ENCODE measurements at regions not wholly inside any gene's neighbourhood (a gene's known extent, or its start where the extent isn't known, plus 50 kb on each side); places are given as distances from the start of the nearest gene placed in this dataset.

DNA sequence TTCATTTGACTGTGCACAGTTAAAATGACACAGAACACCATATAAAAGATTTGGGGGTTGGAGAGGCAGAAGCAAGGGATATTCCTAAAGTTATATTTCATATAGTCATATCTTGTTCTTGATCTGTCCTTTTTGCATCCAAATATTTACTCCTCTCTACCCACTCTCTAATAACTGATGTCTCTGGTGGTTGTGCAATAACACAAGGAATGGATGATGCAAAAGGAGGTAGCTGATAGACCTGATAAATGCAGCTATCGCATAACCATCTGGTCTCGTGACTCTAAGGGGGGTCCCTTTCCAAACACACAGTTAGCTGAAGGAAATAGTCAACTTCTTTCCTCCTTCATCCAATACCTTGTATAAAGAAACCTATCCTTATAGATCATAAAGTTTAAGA lies 123.1 kb downstream of the POLR1F start:
- no peak overlapping the region for H3K4me3 ChIP-seq (ENCODE audit: low read depth in 2 of 2, low read length in 1 of 2)
- TF ChIP-seq CHD2 (IDR thresholded peaks at IDR 0.05; ENCODE audit: low read length, partially characterized antibody) (no peak), MEF2A (IDR thresholded peaks at IDR 0.05; ENCODE audit: borderline replicate concordance, low read depth) (no peak), SIN3A (IDR thresholded peaks at IDR 0.05; ENCODE audit: borderline replicate concordance, low read depth, low read length) (no peak), RAD21 (IDR thresholded peaks at IDR 0.05; ENCODE audit: low read length) (no peak)
- TF ChIP-seq, protein P1, sequence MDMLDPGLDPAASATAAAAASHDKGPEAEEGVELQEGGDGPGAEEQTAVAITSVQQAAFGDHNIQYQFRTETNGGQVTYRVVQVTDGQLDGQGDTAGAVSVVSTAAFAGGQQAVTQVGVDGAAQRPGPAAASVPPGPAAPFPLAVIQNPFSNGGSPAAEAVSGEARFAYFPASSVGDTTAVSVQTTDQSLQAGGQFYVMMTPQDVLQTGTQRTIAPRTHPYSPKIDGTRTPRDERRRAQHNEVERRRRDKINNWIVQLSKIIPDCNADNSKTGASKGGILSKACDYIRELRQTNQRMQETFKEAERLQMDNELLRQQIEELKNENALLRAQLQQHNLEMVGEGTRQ (IDR thresholded peaks at IDR 0.05; ENCODE audit: borderline replicate concordance, low read depth, low read length) = no peak
- H3K27ac ChIP-seq (ENCODE audit: low read depth in 2 of 2, low read length in 1 of 2) = no peak overlapping the region
- H3F3A ChIP-seq (replicated peaks; ENCODE audit: insufficient read depth) = no peaks in the 10 kb centered on the region
- DNase-seq = no peak
- H3K9me2 ChIP-seq = 0 out of 2 replicates have a peak, but pooled peaks cover 5% of the 10 kb centered on the region
- CTCF ChIA-PET = no interaction called here
- H3K9ac ChIP-seq = no peak overlapping the region
- 12% methylated on average over 2 of the region's 2 CpGs for WGBS (ENCODE audit: low lambda C conversion rate)
- no peaks in the 10 kb centered on the region for H3K27me3 ChIP-seq (ENCODE audit: insufficient read depth)
- no peaks in the 10 kb centered on the region for H3K79me2 ChIP-seq (ENCODE audit: insufficient read depth)
- H2AFZ ChIP-seq (ENCODE audit: low read depth) = no peak overlapping the region
- H4K20me1 ChIP-seq (ENCODE audit: insufficient read depth) = no peaks in the 10 kb centered on the region
- no peaks in the 10 kb centered on the region for H3K4me1 ChIP-seq (ENCODE audit: control insufficient read depth in 1 of 2, insufficient read depth in 2 of 2, low read depth in 1 of 2, low read length in 1 of 2)
- no peaks in the 10 kb centered on the region for H3K9me3 ChIP-seq
- H3K4me2 ChIP-seq = no peak overlapping the region
- H3K36me3 ChIP-seq (replicated peaks in 1 of 2; ENCODE audit: control insufficient read depth in 1 of 2, insufficient read depth in 2 of 2, low read length in 1 of 2) = no peaks in the 10 kb centered on the region
- POLR2A ChIA-PET = no interaction called here

DNA sequence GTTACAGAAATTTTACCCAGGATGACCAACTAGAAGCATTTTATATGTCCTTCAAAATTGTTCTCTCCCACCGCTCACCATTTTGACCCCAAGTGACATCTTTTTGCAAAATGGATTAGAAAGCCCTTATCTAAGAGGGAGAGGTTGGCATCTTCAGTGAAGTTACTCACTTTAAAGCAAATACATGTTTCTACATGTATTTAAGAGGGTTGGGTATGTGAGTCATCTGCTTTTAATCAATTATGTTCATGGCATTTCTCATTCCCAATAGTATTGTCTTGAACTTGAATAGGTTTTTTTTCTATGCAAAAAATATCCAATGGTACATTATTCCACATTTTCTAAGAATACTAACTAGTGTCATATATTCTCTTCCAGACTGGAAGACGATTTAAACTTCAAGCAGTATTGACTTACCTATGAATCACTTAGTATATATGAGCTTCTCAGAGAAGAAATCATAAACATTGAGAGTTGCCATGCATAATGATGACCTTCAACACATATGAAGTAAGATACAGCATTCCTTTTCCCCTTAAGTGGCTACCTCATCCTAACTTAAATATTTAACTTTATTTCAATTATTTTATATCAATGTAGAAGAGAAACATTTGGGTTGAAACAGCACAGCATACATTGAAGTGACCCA lies 132.8 kb downstream of the POLR1F start:
- no peak overlapping the region for H3K27ac ChIP-seq (ENCODE audit: low read depth in 2 of 2, low read length in 1 of 2)
- H3K9me2 ChIP-seq = 0 out of 2 replicates have a peak, but pooled peaks cover 2% of the 10 kb centered on the region
- no peak for DNase-seq
- H3K4me3 ChIP-seq (ENCODE audit: low read depth in 2 of 2, low read length in 1 of 2) = no peak overlapping the region
- no peak for TF ChIP-seq MXI1 (IDR thresholded peaks at IDR 0.05; ENCODE audit: low read depth, low read length)
- TF ChIP-seq, protein P2, sequence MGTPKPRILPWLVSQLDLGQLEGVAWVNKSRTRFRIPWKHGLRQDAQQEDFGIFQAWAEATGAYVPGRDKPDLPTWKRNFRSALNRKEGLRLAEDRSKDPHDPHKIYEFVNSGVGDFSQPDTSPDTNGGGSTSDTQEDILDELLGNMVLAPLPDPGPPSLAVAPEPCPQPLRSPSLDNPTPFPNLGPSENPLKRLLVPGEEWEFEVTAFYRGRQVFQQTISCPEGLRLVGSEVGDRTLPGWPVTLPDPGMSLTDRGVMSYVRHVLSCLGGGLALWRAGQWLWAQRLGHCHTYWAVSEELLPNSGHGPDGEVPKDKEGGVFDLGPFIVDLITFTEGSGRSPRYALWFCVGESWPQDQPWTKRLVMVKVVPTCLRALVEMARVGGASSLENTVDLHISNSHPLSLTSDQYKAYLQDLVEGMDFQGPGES (IDR thresholded peaks at IDR 0.05; ENCODE audit: low read depth, low read length) = no peak
- no peak for TF ChIP-seq JUND (IDR thresholded peaks at IDR 0.05)
- no peak for TF ChIP-seq MAX (IDR thresholded peaks at IDR 0.05; ENCODE audit: low read depth)
- no peak for TF ChIP-seq RFX5 (IDR thresholded peaks at IDR 0.05; ENCODE audit: low read length)
- TF ChIP-seq GABPA (IDR thresholded peaks at IDR 0.05; ENCODE audit: low read depth) = no peak
- TF ChIP-seq ELF1 (IDR thresholded peaks at IDR 0.05) = no peak
- TF ChIP-seq FOXJ3 (CRISPR knock-in tag; IDR thresholded peaks at IDR 0.05) = no peak
- TF ChIP-seq SMC3 (IDR thresholded peaks at IDR 0.05; ENCODE audit: low read depth, low read length) = no peak
- no peak for TF ChIP-seq USF1 (IDR thresholded peaks at IDR 0.05; ENCODE audit: borderline replicate concordance, low read depth)
- no peak for TF ChIP-seq MEF2A (IDR thresholded peaks at IDR 0.05; ENCODE audit: borderline replicate concordance, low read depth)
- TF ChIP-seq, protein P3, sequence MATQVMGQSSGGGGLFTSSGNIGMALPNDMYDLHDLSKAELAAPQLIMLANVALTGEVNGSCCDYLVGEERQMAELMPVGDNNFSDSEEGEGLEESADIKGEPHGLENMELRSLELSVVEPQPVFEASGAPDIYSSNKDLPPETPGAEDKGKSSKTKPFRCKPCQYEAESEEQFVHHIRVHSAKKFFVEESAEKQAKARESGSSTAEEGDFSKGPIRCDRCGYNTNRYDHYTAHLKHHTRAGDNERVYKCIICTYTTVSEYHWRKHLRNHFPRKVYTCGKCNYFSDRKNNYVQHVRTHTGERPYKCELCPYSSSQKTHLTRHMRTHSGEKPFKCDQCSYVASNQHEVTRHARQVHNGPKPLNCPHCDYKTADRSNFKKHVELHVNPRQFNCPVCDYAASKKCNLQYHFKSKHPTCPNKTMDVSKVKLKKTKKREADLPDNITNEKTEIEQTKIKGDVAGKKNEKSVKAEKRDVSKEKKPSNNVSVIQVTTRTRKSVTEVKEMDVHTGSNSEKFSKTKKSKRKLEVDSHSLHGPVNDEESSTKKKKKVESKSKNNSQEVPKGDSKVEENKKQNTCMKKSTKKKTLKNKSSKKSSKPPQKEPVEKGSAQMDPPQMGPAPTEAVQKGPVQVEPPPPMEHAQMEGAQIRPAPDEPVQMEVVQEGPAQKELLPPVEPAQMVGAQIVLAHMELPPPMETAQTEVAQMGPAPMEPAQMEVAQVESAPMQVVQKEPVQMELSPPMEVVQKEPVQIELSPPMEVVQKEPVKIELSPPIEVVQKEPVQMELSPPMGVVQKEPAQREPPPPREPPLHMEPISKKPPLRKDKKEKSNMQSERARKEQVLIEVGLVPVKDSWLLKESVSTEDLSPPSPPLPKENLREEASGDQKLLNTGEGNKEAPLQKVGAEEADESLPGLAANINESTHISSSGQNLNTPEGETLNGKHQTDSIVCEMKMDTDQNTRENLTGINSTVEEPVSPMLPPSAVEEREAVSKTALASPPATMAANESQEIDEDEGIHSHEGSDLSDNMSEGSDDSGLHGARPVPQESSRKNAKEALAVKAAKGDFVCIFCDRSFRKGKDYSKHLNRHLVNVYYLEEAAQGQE (IDR thresholded peaks at IDR 0.05; ENCODE audit: low read depth, low read length) = no peak
- no peak for TF ChIP-seq RCOR1 (IDR thresholded peaks at IDR 0.05; ENCODE audit: low read length)
- TF ChIP-seq POLR2AphosphoS5 (IDR thresholded peaks at IDR 0.05; ENCODE audit: low read depth, low read length) = no peak
- 1% methylated on average over 2 of the region's 2 CpGs for WGBS (ENCODE audit: low lambda C conversion rate)
- H3K4me2 ChIP-seq = no peak overlapping the region
- H2AFZ ChIP-seq (ENCODE audit: low read depth) = no peak overlapping the region
- H3K36me3 ChIP-seq (replicated peaks in 1 of 2; ENCODE audit: control insufficient read depth in 1 of 2, insufficient read depth in 2 of 2, low read length in 1 of 2) = no peaks in the 10 kb centered on the region
- no peaks in the 10 kb centered on the region for H3K4me1 ChIP-seq (ENCODE audit: control insufficient read depth in 1 of 2, insufficient read depth in 2 of 2, low read depth in 1 of 2, low read length in 1 of 2)
- ChIA-PET POLR2A (no interaction called here), CTCF (no interaction called here)
- no peaks in the 10 kb centered on the region for H3K27me3 ChIP-seq (ENCODE audit: insufficient read depth)
- H3K79me2 ChIP-seq (ENCODE audit: insufficient read depth) = no peaks in the 10 kb centered on the region
- no peaks in the 10 kb centered on the region for H3F3A ChIP-seq (replicated peaks; ENCODE audit: insufficient read depth)
- no peaks in the 10 kb centered on the region for H3K9me3 ChIP-seq
- H4K20me1 ChIP-seq (ENCODE audit: insufficient read depth) = no peaks in the 10 kb centered on the region
- H3K9ac ChIP-seq = no peak overlapping the region
